ENCODE measurements at regions not wholly inside any gene's neighbourhood (a gene's known extent, or its start where the extent isn't known, plus 50 kb on each side); places are given as distances from the start of the nearest gene placed in this dataset.

- no peak for TF ChIP-seq CTCF (IDR thresholded peaks at IDR 0.05; ENCODE audit: borderline replicate concordance, insufficient read depth, low read depth, low read length)
- no peak overlapping the region for H3K4me3 ChIP-seq (ENCODE audit: low read depth, low read length)
Measured at GRCh38 chrX:45669715-45670340, 469.2 kb upstream of the DIPK2B start.

- TF ChIP-seq CTCF (IDR thresholded peaks at IDR 0.05; ENCODE audit: borderline replicate concordance, insufficient read depth, low read depth, low read length): no peak
- no peak overlapping the region for H3K4me3 ChIP-seq (ENCODE audit: low read depth, low read length)
Measured at GRCh38 chrX:45668686-45669443, 468.2 kb upstream of the DIPK2B start.

- no peak for TF ChIP-seq CTCF (IDR thresholded peaks at IDR 0.05; ENCODE audit: borderline replicate concordance, insufficient read depth, low read depth, low read length)
Measured at GRCh38 chrX:45667666-45668065, 467.0 kb upstream of the DIPK2B start.

GRCh38 chrX:45664727-45665290 is 464.1 kb upstream of the DIPK2B start:
- no peak overlapping the region for H3K4me3 ChIP-seq (ENCODE audit: low read depth, low read length)
- no peak for TF ChIP-seq CTCF (IDR thresholded peaks at IDR 0.05; ENCODE audit: borderline replicate concordance, insufficient read depth, low read depth, low read length)

More at GRCh38 chrX:45667666-45668065, 467.0 kb upstream of the DIPK2B start:
- H3K4me3 ChIP-seq (ENCODE audit: low read depth, low read length): no peak overlapping the region

DNA sequence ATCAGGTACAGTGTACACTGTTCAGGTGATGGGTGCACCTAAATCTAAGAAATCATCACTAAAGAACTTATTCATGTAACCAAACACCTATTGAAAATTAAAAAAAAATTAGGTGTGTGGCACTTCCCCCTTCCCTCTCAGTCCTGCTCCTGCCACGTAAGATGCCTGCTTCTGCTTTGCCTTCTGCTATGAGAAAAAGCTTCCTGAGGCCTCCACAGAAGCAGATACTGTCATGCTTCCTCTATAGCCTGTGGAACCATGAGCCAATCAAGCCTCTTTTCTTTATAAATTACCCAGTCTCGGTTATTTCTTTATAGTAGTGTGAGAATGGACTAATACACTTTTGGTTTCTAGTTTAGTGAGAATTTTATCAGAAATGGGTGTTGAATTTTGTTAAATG is 459.8 kb upstream of the DIPK2B start:
- no peak for TF ChIP-seq CTCF (IDR thresholded peaks at IDR 0.05; ENCODE audit: borderline replicate concordance, insufficient read depth, low read depth, low read length)
- H3K4me3 ChIP-seq (ENCODE audit: low read depth, low read length): no peak overlapping the region

DNA sequence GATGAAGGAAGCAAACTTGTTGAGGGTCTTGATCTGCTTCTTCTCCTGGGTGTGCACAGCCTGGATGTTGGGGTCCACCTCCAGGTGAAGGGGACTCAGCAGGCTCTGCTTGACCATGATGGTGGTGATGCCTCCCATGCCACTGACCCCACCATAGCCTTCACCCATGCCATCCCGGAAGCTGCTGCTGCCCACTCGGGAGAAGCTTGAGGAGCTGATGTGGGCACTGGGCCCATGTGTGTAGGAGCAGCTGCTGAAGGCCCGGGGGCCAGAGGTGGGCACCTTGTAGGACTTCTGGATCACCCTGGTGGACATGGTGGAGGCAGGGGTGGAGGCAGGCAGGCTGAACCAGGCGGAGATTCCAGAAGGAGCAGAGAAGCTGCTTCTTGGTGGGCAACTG is 432.7 kb upstream of the DIPK2B start:
- no peak overlapping the region for H3K4me3 ChIP-seq (ENCODE audit: low read depth, low read length)
- TF ChIP-seq CTCF (IDR thresholded peaks at IDR 0.05; ENCODE audit: borderline replicate concordance, insufficient read depth, low read depth, low read length): no peak
